Jurkat, Clone E6-1 (cell line): ENCODE measurements at regions not wholly inside any gene's neighbourhood (a gene's known extent, or its start where the extent isn't known, plus 50 kb on each side); places are given as distances from the start of the nearest gene placed in this dataset.

Experiments used
- DNase-seq: peaks from one replicate; pipeline ENCODE4 v3.0.0-alpha.2; 2011; ENCODE audit warnings: low read depth, low spot score
- H3K4me3 ChIP-seq: 2 replicates; pipeline ENCODE4 v1.5.1; 2011; ENCODE audit warnings: mild to moderate bottlenecking, low read length, control low read depth, moderate library complexity

GRCh38 chr2:122866095-122866494, 1110.6 kb downstream of the TSN start:
- no peak for DNase-seq
- H3K4me3 ChIP-seq = no peak overlapping the region

- no peak overlapping the region for H3K4me3 ChIP-seq
- DNase-seq = no peak
Measured at GRCh38 chr2:122867941-122868340, 1112.5 kb downstream of the TSN start.

- H3K4me3 ChIP-seq = no peak overlapping the region
- DNase-seq = no peak
Measured at GRCh38 chr2:122868646-122869275, 1113.3 kb downstream of the TSN start.

GRCh38 chr2:122873951-122874350, 1118.5 kb downstream of the TSN start:
- no peak for DNase-seq
- no peak overlapping the region for H3K4me3 ChIP-seq

DNA sequence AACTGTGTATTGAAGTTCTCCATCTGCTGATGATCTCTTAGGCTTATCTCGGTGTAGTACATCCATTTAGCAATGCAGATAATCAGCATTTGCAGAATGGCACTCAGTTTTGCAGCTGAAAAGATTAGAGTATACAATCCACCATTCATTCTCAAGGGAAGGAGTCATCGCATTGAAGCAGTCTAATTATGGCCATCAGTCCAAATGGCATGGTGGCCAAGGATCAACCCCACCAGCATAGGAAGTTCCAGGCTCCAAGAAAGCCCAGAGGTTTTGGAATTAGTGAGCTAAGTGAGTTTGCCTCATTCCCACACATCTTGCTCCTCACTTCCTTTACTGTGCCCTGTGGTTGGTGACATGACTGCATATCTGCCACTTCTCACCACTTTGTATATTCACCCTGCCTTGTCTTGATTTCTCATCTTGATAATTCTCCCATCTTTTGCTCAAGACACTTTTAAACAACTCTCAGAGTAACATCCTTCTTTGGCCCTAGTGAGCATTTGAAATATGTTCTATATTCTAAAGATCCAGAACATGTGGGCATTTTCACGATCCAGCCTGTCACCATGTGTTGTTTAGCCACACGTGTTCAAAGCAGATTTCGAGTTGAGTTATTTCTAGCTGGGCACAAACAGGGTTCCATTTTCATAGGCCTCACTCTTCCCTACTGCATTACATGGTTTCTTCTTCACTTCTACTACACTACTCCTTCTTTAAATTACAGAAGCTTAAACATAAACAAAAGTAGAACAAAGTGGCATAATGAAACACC, 1119.8 kb downstream of the TSN start:
- DNase-seq = no peak

GRCh38 chr2:122883849-122884248, 1128.4 kb downstream of the TSN start:
- DNase-seq = no peak

More for the DNA sequence above, 1119.8 kb downstream of the TSN start:
- H3K4me3 ChIP-seq = no peak overlapping the region

GRCh38 chr2:122884889-122885288, 1129.4 kb downstream of the TSN start:
- no peak for DNase-seq
- no peak overlapping the region for H3K4me3 ChIP-seq

More at GRCh38 chr2:122883849-122884248, 1128.4 kb downstream of the TSN start:
- no peak overlapping the region for H3K4me3 ChIP-seq

GRCh38 chr2:122885436-122885835, 1130.0 kb downstream of the TSN start:
- no peak for DNase-seq
- no peak overlapping the region for H3K4me3 ChIP-seq

GRCh38 chr2:122886479-122887145, 1131.2 kb downstream of the TSN start:
- H3K4me3 ChIP-seq = no peak overlapping the region
- DNase-seq = no peak

DNA sequence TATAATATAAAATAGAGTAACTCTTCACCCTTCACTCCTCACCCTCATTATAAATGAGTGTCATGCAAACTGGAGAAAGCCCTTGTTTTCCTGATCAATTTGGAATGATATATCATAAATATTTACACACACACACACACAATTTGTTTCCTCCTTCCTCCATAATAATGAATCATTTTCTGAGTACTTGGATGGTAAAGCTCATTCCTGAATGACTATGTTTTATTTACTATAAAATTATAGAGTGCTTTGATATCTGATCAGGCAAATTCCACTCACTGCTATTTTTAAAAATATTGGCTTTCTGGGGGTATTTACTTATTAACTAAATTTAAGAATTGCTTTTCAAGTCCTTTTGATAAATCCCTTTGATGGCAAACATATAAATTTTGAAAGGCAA, 1125.5 kb upstream of the CNTNAP5 start:
- no peak for DNase-seq
- no peak overlapping the region for H3K4me3 ChIP-seq

DNA sequence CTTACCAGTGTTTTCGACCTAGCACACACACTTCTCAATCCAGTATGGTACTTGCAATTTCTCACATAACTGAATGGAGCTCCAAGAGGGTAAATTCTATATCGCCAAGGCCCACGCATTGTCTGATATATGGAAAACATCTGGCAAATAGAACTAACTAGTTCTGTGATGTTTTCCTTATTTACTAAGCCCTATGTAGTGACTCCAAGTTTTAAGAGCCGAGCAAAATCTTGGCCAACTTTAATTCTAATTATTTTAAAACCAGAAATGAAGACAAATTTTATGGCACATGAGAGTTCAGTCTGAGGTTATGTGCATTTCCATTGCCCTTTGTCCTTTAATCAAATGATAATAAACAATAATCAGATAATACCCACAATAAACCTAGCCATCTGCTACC, 1119.7 kb upstream of the CNTNAP5 start:
- no peak overlapping the region for H3K4me3 ChIP-seq
- DNase-seq = no peak

GRCh38 chr2:122908159-122908558, 1116.9 kb upstream of the CNTNAP5 start:
- no peak for DNase-seq
- no peak overlapping the region for H3K4me3 ChIP-seq

GRCh38 chr2:122927197-122927596, 1097.9 kb upstream of the CNTNAP5 start:
- no peak for DNase-seq

GRCh38 chr2:122927710-122928557, 1097.2 kb upstream of the CNTNAP5 start:
- H3K4me3 ChIP-seq = no peak overlapping the region

More at GRCh38 chr2:122927197-122927596, 1097.9 kb upstream of the CNTNAP5 start:
- no peak overlapping the region for H3K4me3 ChIP-seq

DNA sequence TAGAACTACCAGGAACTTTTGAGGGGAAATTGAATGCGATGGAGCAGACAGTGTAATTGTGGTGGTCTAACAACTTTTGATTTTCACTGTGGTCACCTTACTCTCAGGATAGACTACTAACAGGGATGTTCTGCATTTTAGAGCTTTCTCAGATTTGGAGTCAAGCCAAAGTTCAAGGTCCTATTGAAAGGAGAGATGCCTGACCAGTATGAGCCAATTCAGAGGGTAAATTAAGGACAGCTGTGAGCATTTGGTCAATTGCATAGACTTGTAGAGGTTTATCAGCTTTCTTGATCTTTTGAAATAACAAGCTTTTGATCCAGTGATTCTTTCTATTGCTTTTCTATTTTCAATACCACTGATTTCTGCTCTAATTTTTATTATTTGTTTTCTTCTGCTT, 1095.7 kb upstream of the CNTNAP5 start:
- no peak for DNase-seq
- no peak overlapping the region for H3K4me3 ChIP-seq

More at GRCh38 chr2:122927710-122928557, 1097.2 kb upstream of the CNTNAP5 start:
- DNase-seq = no peak

DNA sequence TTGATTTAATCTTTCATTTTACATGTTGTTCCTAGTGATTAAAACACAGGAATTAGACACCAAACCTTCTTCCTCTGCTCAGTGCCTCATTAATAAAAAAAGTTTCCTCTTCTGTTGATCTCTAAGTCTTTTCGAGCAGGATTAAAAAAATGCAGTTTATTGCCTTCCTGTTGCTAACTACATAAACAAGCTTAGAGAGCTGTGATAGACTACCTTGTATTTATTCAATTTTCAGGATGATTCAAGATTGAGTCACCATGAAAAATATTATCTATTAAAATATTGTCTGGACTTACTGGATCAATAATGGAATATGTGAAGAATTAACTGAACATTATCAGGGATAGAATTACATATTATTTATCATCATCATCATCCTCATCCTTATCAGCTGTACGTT, 1089.6 kb upstream of the CNTNAP5 start:
- no peak for DNase-seq
- H3K4me3 ChIP-seq = no peak overlapping the region

GRCh38 chr2:122939796-122940195, 1085.3 kb upstream of the CNTNAP5 start:
- no peak for DNase-seq
- no peak overlapping the region for H3K4me3 ChIP-seq

- no peak for DNase-seq
Measured at GRCh38 chr2:122949523-122949922, 1075.6 kb upstream of the CNTNAP5 start.

DNA sequence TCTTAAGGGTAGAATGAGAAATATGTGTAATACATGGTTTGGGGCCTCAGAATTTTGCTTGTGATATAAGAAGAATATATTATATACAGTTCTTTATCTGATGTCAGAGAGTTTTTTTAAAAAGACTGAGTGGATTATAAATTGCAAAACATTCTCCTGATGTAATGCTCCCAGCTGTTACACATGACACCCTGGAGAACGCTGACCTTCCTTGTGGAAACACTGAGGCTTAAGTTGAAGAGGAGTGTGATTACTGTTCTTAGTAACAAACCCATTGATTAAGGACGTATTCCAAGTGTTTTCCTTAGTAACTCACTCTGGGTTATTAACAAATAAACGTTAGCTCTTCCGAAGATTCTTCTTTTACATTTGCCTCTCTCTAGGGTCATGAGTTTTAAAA, 1069.3 kb upstream of the CNTNAP5 start:
- DNase-seq = no peak
- H3K4me3 ChIP-seq = no peak overlapping the region

More at GRCh38 chr2:122949523-122949922, 1075.6 kb upstream of the CNTNAP5 start:
- no peak overlapping the region for H3K4me3 ChIP-seq
